GM21786 (cell line): ENCODE measurements at regions not wholly inside any gene's neighbourhood (a gene's known extent, or its start where the extent isn't known, plus 50 kb on each side); places are given as distances from the start of the nearest gene placed in this dataset.
"Not testable (repeated sequence)": the region's sequence is repeated elsewhere in the genome, so short reads cannot be mapped to it uniquely, and the experiment has no call there.

ENCODE experiments used
- ATAC-seq: cut with Tn5 transposase; IDR thresholded peaks from one replicate; pipeline ENCODE4 v1.9.1; 2021; ENCODE audit not compliant: unreplicated experiment

- no peak for ATAC-seq
Observed at GRCh38 chr1:87398641-87399040, 70.0 kb downstream of the LMO4 start.

GRCh38 chr1:87399264-87399663, 70.6 kb downstream of the LMO4 start:
- no peak for ATAC-seq

DNA sequence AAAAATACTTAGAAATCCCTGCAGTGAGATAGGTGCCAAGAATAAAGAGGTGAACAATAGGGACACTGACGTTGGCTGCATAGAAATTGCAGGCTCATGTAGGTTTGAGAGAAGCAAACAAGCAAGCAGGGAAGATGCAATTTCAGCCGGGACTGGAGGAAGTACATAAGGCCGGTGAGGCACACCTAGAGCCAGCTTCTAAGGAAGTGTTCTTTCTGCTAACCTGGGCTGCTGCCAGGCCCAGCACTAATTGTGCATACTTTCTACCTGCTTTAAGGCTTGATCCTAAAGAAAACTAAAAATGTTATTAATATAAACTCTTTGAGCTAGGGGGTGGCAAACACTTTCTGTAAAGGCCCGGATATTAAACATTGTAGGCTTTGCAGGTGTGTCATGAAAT, 71.0 kb downstream of the LMO4 start:
- no peak for ATAC-seq

DNA sequence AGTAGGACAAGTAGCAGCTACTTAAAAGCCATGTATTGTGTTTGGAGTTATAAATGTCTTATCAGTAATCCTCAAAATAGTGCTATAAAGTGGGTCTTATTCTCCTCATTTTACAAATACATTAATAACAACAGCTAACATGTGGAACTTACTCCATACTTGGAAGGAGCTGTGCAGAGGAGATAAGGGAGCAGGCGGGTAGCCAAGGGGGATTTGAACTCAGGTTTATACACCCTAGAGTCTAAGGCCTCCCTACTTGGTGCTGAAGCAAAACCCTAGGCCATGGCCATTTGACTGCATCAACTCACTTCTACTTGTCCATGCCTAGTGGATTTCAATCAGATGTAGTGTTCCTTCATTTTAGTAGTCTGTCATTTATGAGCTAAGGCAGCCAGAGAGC, 72.1 kb downstream of the LMO4 start:
- no peak for ATAC-seq

GRCh38 chr1:87402241-87403002, 73.7 kb downstream of the LMO4 start:
- no peak for ATAC-seq

GRCh38 chr1:87403061-87403820, 74.6 kb downstream of the LMO4 start:
- ATAC-seq: no peak

GRCh38 chr1:87404296-87404695, 75.6 kb downstream of the LMO4 start:
- no peak for ATAC-seq

DNA sequence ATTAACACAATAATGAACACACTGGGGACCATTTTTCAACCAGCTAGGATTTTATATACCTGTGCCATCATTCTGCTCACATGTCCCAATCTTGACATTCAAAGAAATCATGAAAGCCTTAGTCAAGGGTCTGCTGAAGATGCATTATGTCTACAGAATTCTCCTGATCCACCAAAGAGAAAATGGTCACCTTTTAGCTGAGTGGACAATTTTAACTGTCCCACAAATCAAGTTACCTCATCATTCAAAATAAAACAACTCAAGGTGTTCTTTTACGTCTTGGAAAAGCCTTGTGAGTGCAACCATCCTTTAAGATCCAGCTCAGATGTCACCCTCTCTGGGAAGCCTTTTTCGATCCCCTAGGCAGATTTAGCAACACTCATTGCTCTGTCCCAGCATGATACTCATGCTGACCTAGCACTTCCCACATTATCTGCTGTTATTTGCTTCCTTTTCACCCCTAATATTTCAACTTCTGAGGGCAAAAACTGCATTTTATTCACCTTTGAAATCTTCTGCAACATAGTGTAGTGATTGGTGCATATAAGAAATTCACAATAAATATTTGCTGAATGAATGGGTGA, 80.1 kb downstream of the LMO4 start:
- no peak for ATAC-seq

DNA sequence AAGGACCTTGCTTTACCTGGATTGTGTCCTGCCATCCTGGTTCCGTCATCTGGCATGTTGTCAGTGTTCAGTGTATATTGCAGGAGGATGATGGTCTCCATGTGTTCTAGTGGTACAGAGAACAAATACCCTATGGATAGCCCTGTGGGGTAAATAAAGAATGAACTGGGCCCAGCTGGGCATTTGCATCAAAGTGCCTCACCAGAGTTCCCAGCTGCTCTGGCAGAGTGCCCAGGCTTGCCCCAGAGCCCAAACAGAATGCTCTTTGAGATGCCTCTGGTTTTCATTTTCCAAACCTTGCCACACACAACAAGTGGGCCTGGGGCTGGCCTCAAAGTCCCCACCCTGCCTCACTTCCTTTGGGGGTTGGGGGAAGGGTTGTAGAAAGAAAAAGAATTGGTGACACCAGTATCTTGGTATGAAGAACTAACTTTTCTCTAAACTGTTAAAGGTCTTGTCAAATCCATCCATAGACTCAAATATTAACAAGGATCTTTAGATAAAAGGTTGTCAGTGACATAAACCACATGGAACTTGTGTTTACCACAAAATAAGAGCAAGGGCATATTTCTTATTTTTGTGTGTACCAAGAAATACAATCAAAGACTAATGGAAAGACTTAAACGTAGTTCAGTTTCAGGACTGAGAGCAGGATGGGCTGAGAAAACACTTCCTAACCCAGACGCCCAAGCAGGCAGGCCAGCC, 82.2 kb downstream of the LMO4 start:
- no peak for ATAC-seq

GRCh38 chr1:87413846-87414245, 85.2 kb downstream of the LMO4 start:
- ATAC-seq: not testable (repeated sequence)

- ATAC-seq: no peak
Observed at GRCh38 chr1:87418048-87418447, 89.4 kb downstream of the LMO4 start.

- ATAC-seq: no peak
Observed at GRCh38 chr1:87421809-87422208, 93.1 kb downstream of the LMO4 start.

DNA sequence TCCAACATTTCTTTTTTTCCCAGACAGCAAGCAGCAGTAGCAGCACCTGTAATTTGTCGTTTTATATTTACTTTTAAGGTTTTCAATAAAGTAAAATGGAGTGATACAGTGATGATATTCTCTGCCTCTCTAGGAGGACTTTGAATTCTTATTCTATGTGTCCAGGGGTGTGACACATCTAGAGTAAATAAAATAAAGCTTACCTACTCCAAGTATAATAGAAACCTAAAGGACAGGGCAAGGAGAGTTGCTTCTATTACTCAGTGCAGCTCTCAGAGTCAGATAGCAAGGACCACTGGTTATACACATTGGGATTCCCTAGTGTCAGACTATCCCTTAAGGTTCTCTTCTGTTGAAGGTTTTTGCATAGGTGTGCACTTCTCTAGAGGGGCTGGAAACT, 95.9 kb downstream of the LMO4 start:
- ATAC-seq: no peak

DNA sequence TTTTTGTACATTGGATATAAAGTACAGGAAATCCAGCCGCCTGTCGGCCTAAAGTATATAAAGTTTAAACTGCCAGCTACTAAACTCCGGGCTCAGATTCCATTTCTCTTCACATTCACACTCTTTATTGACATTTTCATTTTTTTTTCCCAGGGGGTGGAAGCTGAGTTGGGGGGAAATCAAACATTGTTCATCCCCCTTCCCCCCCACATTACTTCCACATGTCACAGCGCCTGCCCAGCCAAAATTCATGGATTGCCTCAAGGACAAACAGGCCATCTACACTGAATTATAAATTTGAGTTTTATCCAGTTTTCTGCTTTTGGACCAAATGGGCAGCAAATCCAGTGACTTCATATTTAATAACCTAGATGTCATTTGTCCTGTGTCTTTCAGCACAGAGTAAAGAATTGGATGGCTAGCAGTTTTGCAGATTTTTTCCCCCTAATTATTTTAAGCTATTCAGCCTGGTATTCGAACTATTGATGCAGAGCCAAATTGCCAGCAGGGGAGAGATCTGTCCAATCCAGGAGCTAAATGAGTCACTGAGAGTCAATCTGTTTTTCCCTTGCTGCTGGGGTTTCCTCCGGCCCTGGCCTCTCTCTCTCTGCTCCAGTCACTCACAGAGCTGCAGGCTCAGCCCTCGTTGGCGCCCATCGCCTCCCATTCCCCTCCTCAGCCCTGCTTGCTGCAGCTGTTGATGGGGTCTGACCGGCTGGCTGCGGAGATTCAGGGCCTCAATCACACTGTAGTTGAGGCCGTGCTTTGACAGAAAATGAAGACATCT, 98.0 kb downstream of the LMO4 start:
- no peak for ATAC-seq

- no peak for ATAC-seq
Observed at GRCh38 chr1:87428367-87428766, 99.7 kb downstream of the LMO4 start.

- ATAC-seq: no peak
Observed at GRCh38 chr1:87428883-87429282, 100.2 kb downstream of the LMO4 start.

DNA sequence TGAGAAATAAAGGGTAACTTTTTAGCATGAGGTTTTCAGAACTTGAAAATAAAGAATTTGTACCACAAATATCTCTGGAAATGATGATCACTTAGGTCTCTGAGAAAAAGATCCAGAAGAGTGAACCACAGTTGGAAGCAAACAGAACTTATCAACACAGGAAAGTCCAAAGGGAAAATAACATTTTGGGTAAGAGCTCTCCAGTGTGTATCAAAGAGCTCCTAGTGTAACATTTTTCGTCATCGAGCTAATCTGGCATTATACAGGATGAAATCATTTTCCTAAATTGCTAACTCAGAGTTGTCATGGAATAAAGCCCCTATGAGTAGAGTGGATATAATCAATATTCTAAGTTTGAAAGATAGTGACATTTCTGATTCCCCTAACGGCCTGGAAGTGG, 104.0 kb downstream of the LMO4 start:
- no peak for ATAC-seq

DNA sequence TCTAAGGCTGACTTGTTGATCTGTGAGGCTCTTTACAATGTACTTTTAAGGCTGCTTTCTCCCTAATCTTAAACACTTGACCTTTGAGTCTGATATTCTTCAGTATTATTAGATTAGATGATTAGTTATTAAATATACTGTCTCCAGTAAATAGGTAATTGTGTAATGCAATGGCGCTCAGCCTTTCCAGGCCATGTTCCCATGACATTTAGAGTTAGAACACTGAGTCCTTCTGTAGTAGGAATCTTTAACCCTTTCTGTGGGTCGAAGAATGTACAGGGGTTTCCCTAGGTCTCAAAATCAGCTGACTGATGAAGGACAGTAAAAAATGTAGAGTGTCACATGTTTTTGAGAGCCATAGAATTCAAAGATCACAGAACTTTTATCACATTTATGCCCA, 104.4 kb downstream of the LMO4 start:
- ATAC-seq: not testable (repeated sequence)

- ATAC-seq: peak; percentile 46
Observed at GRCh38 chr1:87435484-87435883, 106.8 kb downstream of the LMO4 start.

DNA sequence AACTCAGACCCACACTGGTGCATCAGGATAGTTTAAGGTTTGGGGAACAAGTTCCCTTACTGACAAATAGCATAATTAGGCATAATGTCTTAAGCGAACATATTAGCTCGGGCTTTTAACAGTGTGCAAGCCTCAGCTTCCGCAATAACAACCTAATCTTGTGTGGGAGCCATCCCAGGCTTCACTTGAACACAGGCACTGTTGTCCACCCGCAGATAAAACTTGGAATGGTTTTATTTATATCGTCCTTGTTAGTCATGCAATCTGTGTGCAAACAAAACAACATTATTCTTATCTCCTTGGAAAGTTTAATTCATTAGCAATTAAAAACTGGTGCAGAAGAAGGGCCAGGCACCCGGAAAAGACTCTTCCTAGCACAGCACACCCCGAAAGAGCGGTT, 107.4 kb downstream of the LMO4 start:
- not testable (repeated sequence) for ATAC-seq

DNA sequence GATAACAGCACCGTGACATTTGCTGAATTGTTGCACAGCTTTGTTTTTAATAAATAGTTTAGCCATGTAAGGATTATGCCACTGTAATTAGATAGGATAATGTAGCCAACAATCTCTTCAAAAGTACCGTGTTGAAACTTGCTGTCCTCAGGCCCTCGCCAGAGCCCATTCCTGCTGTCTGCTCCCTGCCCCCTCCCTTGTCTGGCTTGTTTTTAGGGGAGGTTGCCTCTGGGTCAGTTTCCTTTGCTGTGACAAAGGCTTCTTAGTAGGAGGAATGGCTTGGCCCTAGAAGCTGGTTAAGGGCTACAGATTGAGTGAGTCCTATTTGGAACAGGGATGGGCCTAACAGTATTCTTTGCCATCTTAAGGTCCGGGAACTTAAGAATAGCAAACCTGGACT, 107.9 kb downstream of the LMO4 start:
- ATAC-seq: no peak
